BJ (cell line): ENCODE measurements at regions not wholly inside any gene's neighbourhood (a gene's known extent, or its start where the extent isn't known, plus 50 kb on each side); places are given as distances from the start of the nearest gene placed in this dataset.

Experiments
- CTCF ChIA-PET: fragments of 350-600 bp; formaldehyde crosslinking; extraction: SDS; loops from one replicate; lab custom pipeline; 2021; ENCODE audit warnings: antibody characterized with exemption, inconsistent platforms; lab: Yijun Ruan, JAX
- POLR2A ChIA-PET: fragments of 300-600 bp; sonication (Branson Sonifier 250); formaldehyde crosslinking; extraction: SDS; loops from one replicate; lab custom pipeline; 2021; ENCODE audit warnings: antibody characterized with exemption; lab: Charles Lee
- DNase-seq: peaks from one replicate; pipeline ENCODE4 v3.0.0-alpha.2; 2011; ENCODE audit warnings: low read depth
- H3K27me3 ChIP-seq: 2 replicates; pipeline ENCODE4 v1.6.0; 2011; ENCODE audit warnings: low read length; ENCODE audit not compliant: control insufficient read depth, insufficient read depth
- H3K36me3 ChIP-seq: 2 replicates; pipeline ENCODE4 v1.5.1; 2011; ENCODE audit warnings: low read length; ENCODE audit not compliant: control insufficient read depth, insufficient read depth
- H3K4me3 ChIP-seq: 2 replicates; pipeline ENCODE4 v1.5.1; 2011; ENCODE audit warnings: low read depth, mild to moderate bottlenecking, control low read depth, low read length
- CTCF ChIP-seq: IDR thresholded peaks from 2 replicates; pipeline ENCODE4 v1.5.1; 2011; ENCODE audit warnings: low read depth, mild to moderate bottlenecking, control low read depth, inconsistent platforms, low read length, moderate library complexity; ENCODE audit not compliant: insufficient read depth

- Histone ChIP-seq H3K4me3 (no peak overlapping the region), H3K27me3 (no peaks in the 10 kb centered on the region), H3K36me3 (no peaks in the 10 kb centered on the region)
- no peak for TF ChIP-seq CTCF
- DNase-seq: no peak
- POLR2A ChIA-PET: no interaction called here
- CTCF ChIA-PET: no interaction called here
Observed at GRCh38 chr18:38654946-38655345, 1089.3 kb upstream of the CELF4 start.

- H3K4me3 ChIP-seq: no peak overlapping the region
- H3K27me3 ChIP-seq: no peaks in the 10 kb centered on the region
- TF ChIP-seq CTCF: no peak
- CTCF ChIA-PET: no interaction called here
- H3K36me3 ChIP-seq: no peaks in the 10 kb centered on the region
- no peak for DNase-seq
- POLR2A ChIA-PET: no interaction called here
Observed at GRCh38 chr18:38651736-38652135, 1086.1 kb upstream of the CELF4 start.

- DNase-seq: no peak
- Histone ChIP-seq H3K27me3 (no peaks in the 10 kb centered on the region), H3K4me3 (no peak overlapping the region), H3K36me3 (no peaks in the 10 kb centered on the region)
- no peak for TF ChIP-seq CTCF
- CTCF ChIA-PET: no interaction called here
- POLR2A ChIA-PET: no interaction called here
Observed at GRCh38 chr18:38648179-38648578, 1082.6 kb upstream of the CELF4 start.

GRCh38 chr18:38646296-38646695, 1080.7 kb upstream of the CELF4 start:
- DNase-seq: no peak
- H3K27me3 ChIP-seq: no peaks in the 10 kb centered on the region
- ChIA-PET POLR2A (interaction anchor here (0.6 kb wide), 1 partner anchor 860 kb away, joined by 6 read pairs; no protein-coding TSS in a partner anchor), CTCF (no interaction called here)
- TF ChIP-seq CTCF: no peak
- H3K4me3 ChIP-seq: no peak overlapping the region
- H3K36me3 ChIP-seq: no peaks in the 10 kb centered on the region

GRCh38 chr18:38644875-38645641, 1079.5 kb upstream of the CELF4 start:
- ChIA-PET POLR2A (no interaction called here), CTCF (no interaction called here)
- Histone ChIP-seq H3K4me3 (no peak overlapping the region), H3K36me3 (no peaks in the 10 kb centered on the region), H3K27me3 (no peaks in the 10 kb centered on the region)
- TF ChIP-seq CTCF: no peak
- DNase-seq: no peak
